GM23248 (cell line): ENCODE measurements at regions not wholly inside any gene's neighbourhood (a gene's known extent, or its start where the extent isn't known, plus 50 kb on each side); places are given as distances from the start of the nearest gene placed in this dataset.

ENCODE experiments used
- EZH2 ChIP-seq: fragments of 200-600 bp; sonication (generic); IDR thresholded peaks from 2 replicates; pipeline ENCODE4 v1.6.1; 2018; ENCODE audit warnings: antibody characterized with exemption, mild to moderate bottlenecking; ENCODE audit not compliant: insufficient read depth, poor library complexity, severe bottlenecking
- EZH2phosphoT487 ChIP-seq: fragments of 200-600 bp; sonication (generic); IDR thresholded peaks from 2 replicates; pipeline ENCODE4 v1.6.1; 2018; ENCODE audit warnings: antibody characterized with exemption, moderate library complexity, mild to moderate bottlenecking, low read depth; ENCODE audit not compliant: insufficient read depth

- TF ChIP-seq EZH2 (no peak), EZH2phosphoT487 (no peak)
These were observed 402.4 kb downstream of the SRGAP2C start for GRCh38 chr1:121587230-121587569.
